ENCODE measurements at regions not wholly inside any gene's neighbourhood (a gene's known extent, or its start where the extent isn't known, plus 50 kb on each side); places are given as distances from the start of the nearest gene placed in this dataset.

DNA sequence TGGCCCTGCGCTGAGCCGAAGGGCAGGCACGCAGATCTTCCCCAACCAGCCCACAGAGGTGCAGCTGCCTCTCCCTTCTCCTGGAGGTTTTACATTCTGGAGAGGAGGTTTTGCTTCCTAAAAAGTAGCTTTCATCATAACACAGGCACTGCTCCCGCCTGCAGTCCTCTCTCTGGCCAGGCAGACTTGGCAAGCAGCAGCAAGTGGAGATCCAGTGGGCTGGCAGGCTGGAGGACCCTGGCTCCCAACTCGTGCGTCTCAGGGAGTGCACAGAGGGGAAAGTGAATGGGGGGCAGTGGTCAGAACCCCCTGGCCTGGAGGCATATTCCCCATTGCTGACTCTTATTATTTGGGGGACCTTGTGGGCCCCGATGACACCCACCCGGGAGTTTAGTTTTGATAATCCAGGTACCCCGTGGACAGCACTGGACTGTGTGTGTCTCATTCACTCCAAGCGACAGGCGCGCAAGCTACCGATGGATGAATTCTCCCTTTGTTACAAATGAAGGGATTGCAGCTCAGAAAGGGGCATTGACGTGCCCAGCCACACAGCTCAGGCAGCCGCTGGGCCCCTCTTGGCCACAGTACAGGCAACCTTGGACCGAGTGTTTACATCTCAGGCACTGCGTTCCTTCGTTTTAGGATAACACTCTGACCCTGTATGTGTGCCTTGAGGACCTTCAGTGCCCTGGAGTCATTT, 1223.9 kb downstream of the BRD1 start:
- no peak for DNase-seq

DNA sequence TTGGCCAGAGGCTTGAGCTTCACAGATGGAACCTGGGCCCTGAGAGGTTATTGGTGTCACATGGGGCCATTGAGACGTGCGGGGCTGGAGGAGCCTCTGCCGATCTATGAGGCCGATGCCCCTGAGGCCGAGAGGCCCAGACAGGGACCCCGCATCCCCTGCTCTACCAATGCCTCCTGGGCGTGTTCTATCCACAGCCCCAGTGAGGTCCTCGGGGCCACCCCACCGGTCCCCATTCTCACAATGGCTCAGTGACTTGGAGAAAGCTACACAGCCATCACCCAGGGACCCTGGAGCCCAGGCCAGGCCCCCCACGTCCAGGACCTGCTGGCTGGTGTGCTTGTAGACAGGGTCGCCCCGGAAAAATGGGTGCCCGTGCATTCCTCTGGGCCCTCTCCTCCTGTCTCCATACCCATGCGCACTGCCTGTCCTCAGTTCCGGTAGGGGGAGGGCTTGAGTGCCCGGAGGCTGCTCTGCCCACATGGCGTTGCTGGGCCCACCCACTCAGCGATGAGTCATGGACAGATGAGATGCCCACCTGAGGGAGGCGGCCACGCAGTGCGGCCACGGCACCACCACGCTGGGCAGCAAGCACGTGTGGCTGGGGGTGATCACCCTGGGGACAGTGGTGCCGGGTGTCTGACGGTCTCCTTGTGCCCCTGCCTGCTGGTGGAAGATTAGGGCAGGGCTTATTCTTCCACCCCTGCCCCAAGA, 1224.7 kb downstream of the BRD1 start:
- DNase-seq = no peak

DNA sequence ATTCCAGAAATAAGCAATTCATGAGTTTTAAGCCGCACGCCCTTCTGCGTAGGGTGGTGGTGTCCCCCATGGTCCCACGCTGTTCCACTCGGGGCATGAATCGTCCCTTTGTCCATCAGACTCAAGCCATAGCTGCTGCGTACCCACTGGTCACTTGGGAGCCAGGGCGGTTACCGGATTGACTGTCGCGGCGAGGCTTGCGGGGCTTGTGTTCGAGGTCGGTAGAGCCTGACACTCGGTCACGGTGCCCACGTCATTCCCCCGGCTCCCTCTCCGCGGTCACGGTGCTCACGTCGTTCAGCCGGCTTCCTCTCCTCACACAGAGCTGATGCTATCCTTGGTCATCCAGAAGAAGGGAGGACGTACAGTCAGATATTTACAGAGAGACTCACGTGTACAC, 1227.0 kb downstream of the BRD1 start:
- DNase-seq = no peak

DNA sequence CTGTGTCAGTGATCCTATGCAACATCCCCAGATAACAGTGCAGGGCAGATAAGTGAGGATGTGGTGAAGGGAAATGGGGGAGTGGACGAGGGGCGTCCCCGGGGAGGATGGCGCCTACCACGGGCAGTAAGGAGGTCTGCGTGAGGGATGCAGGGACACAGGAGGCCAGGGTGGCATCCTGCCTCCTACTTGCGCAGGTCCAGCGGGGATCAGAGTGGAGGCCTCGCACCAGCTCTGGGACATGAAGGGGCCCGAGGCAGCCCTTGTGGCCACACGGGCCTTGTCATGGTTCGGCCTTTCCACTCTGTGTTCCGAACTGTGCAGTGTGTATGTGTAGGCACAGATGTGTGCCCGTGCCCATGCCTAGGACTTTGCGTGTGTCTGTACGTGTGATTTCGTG, 1227.5 kb downstream of the BRD1 start:
- no peak for DNase-seq

DNA sequence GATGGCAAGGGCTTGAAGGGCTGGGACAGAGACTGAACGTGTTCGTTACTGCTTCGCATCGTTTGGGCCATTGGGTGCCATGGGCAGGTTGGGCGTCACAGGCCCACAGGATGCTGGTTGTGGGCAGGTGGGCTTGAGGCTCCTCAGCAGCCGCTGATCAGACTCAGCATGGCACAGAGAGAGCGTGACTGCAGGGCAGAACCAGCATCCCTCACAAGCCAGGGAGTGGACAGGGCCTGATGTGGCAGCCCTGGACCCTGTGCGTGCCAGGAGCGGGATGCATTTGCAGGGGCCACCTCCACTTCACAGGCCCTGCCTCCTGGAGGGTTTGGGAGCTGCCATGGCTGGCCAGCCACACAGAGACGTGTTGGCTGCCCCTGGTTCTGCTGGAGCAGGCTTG, 1228.3 kb downstream of the BRD1 start:
- no peak for DNase-seq

DNA sequence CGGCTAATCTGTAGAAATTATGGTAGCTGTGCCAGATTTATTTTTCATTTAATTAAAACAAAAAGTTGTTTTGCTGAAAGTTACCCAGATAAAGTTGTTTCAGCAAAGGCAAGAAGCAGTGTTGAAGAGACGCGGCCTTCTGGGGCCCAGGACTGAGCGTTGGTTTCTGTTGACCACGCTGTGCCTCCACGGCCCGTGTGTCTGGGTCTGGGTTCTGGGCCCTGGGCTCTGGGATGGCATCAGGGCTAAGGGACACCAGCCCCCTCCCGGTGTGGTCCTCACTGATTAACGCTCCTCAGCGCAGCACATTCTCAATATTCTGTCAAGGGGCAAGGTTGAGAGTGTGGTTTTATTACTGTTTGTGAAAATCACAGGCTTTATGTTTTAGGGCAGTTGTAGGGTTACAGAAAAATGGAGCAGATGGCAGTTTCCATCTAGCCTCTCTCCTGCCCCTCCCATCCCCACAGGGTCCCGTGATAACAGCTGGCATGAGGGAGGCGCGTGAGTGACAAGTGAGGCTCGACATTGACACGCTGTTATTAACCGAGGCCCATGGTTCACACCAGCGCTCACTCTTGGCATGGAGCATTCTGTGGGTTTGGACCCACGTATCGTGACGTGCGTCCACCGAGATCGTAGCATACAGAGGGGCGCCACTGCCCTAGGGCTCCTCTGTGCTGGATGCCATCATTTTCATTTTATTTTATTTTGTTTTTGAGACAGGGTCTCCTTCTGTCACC, 1231.4 kb downstream of the BRD1 start:
- no peak for DNase-seq

DNA sequence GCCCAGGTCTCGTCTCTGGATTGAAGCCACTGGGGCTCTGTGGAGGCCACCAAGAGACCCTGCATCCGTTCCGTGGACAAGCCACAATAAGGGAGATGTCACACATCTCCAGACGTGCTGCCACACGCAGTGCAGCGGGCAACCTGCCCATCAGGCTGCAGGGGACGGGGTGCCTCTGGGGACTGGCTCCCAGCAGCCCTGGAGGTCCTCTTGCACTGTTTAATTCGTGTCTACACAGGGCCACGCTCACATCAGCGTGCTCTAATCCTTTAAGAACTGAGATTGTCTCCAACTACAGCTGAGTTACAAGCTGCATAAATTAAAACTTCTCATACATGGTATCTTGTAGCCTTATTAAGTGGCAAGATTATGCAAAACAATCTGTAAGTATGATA, 1232.2 kb downstream of the BRD1 start:
- DNase-seq = no peak

DNA sequence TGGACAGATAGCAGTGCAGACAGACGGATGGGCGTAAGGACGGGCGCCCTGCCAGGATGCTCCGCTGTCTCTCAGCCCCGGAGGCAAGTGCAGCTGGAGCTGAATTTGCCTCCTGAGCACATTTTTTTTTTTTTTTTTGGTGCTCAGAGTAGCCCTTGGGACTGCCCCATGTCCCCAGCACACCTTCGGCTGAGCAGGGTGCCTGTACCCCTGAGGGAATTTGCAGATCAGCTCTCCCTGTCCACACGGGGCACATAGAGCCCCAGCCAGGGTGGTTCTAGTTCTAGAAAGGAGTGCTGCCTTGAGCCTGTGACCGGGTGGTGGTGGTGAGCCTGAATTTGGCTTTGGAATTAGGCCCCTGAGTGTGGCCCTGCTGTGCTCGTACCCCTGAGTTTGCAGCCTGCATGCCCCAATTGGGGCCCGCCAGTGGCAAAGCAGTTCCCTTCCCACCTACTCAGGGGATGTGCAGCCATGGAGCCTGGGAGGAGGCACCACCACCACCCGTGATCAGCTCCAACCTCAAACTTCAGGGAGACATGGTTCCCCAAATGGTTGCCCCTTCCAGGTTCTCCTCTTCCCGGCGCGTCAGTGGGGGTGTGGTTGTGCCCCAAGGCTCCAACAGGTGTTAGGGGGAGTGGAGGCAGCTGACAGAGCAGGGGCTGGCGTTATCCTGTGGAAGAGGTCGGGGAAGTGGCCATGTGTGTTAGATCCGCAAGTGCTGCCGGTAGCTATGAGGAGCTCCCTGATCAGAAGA, 1232.7 kb downstream of the BRD1 start:
- no peak for DNase-seq

DNA sequence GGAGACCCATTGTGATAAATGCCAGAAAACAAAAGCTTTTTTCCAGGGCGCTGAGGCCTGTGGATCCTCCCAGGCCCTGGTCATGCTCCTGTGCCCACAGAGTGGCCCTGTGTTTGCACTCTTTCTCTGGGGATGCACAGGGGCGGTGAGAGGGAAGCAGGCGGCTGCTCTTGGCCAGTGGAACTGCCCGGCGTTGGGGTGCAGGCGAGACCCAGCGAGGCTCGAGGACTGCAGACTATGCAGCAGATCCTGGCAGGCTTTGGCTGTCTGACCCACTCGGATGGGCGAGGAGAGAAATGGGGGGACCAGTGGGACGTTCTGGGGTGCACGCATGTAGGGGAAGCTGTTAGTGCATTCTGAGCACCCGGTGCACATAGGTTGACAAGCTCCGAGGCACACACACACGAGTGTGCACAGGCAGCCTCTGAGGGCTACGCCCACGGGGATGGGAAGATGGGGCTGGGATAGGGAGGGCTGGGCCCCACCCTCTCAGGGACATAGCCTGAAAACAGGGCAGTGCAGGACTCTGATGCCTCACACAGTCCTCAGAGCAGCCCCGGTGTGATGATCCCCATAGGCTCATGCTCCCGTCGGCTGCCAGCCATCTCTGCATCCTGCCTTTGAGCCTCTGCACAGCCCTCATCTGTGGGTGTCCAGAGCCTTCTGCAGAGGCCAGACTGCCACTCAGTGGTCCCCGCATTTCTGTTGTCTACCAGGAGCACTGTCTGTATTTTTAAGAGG, 1233.5 kb downstream of the BRD1 start:
- DNase-seq = no peak

DNA sequence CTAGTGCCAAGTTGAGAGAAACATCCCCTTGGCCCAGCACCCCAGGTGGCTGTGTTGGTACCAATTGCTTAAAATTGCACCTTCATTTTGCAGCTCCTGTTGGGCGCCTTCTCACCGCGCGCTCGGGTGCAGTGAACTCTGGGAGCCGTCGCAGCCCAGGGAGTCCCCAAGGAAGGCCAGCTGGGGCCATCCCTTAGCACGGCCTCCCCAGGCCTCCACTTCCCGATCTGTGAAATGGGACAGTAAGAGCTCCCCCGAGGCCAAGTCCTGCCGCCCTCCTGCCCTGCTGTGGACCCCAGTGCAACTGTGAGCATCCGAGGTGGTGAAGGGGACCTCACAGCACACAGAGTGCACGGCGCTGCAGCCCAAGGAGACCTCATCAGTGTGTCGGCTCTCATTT, 1234.1 kb downstream of the BRD1 start:
- no peak for DNase-seq

DNA sequence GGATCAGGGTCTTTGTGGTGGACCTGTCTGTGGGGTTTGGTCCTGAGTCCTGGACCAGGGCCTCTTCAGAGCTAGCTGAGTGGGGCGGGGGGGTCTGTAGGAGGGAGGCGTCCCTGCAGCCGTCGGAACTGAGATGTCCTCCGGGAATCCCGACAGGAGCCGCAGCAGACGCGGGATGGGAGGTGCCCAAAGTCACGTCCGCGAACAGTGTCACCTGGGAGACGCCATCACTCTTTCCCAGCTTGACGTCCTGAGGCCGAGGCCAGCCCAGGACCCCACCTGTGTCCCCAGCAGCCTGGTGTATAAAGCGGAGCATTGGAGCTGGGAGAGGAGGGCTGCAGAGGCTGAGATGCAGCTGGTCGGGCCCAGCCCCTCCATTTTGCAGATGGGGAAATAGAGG, 1234.7 kb downstream of the BRD1 start:
- DNase-seq = no peak

DNA sequence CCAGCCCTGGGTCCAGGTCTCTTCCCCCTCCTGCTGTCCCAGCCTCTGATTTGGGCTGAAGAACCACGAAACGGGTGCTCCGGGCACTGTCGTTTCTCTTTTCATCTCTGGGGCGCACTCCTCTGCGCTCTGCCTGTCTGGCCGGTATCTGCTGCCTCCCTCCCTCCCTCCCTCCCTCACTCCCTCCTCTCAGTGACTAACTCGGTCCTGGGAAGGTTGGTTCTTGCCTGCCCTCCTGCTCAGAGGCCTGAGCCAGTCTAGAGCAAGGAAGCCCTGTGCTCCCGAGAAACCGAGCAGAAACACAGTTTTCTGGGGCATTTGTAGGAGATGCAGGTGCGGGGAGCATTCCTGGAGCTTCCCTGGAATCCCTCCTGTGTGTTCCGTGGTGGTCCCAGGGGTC, 1235.2 kb downstream of the BRD1 start:
- DNase-seq = no peak

DNA sequence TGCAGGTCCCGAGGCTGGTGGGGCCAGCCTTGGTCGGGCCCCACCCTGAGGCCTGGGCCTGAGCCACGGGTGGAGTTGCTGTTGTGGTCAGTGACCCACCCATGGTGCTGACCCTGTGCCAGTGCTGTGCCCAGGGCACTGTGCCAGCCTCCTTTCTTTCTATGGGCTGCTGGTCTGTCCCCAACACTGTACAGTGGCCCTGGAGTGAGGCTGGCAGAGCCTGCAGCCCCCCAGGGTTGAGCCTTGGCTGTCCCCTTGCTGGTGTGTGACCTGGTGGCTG, 1235.7 kb downstream of the BRD1 start:
- DNase-seq = no peak

DNA sequence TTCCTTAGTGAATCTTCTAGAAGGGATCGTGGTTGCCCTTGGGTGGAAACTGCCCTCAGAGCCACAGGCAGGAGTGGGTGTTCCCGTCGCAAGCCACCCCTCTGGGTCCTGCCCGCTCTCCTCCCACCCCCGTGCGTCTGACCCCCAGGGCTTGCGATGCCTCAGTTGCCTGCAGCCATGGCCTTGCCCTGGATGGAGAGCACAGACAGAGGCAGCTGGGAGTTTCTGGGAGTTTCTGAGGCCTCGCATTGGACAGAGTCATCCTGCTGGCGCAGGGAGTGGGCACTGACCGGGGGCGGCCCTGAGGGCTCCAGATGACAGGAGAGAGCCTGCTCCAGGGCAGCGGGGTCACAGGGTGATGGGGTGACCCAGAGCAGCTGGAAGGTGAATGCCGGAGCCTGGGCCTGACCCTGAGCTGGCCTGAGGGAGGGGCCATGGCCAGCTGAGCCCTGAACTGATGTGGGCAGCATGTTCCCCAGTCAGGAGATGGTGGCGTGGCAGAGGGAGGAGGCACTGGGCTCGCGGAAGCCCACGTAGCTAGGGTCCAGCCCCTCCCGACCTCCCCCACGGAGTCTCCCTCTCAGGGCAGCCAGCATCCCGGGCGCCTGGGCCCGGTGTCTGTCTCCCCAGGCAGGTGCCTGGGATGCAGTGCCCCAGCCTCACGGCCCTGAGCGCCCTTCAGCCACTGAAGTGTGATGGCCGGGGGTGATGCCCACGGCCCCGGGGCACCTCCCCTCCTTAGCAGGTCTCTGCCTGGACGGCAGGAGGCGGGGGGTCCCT, 1236.2 kb downstream of the BRD1 start:
- DNase-seq = no peak

DNA sequence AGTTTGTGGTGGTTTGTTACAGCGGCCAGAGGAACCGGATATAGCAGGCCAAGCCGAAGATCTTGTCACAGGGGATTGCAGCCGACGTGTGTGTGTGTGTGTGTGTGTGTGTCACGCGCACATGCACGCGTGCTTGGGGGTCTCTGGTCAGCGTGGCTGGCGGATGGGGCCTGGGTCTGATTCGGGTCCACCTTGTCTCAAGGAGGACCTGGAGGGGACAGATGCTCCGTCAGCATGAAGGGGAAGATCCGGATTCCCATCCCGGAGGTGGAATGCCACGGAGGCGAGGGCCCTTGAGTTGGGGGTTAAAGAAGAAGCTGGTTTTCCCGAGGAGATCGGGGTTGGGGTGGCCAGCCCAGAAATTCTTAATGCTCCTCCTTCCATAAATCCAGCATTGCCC, 1237.8 kb downstream of the BRD1 start:
- DNase-seq = no peak

DNA sequence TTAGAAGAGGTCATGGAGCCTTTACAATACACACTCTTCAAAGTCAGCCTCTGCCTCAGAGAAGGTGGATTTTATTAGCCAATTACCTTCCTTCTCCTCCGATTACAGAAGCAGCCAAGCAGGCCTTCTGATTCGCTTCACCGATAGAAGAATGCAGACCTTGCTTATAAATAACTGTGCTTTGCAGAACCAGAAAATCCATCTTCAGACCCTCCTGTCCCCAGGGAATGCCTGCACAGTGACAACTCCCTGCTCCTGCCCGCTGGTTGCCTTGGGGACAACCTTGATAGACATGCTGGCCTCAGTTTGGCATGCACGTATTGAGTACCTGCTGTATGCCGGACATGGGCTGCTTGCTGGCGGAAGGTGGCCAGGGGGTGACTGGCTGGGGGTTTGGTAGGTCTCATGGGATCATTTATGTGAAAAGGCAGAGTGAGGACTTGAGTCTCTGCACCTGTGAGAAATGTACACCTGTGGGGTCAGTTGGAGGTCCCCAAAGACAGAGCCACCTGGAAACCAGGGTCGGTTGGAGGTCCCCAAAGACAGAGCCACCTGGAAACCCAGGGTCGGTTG, 1238.7 kb downstream of the BRD1 start:
- no peak for DNase-seq

DNA sequence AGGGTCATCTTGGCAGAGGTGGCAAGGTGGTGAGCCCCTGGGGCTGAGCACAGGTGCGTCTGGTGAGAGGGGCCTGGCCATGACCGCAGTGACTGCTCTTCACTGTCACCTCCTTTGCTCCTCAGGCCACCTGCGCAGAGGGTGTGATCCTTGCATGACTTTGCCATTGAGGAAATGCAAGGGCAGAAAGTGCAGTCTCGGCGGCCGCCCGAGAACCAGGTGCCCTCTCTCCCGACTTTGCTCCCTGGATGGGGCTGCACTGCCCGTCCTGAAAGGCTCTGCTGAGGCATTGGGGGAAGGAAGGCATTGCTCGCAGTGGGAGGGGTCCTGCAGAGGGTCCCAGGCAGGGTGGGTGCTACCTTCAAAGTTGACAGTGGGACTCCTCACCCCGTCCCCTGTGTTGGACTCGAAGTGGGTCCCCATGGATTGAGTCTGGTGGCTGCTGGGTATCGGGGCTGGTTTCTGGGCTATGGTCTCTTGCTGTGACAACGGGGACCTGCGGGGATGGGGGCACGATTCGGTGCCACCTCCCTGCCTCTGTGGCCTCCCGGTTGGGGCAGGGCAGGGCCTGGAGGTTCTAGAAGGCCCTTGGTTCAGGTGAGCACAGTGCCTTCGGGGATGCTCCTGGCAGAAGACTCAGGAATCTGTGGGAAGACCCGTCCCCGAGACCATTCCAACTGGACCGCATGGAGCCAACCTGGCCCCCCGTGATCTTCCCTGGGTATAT, 1239.4 kb downstream of the BRD1 start:
- no peak for DNase-seq

DNA sequence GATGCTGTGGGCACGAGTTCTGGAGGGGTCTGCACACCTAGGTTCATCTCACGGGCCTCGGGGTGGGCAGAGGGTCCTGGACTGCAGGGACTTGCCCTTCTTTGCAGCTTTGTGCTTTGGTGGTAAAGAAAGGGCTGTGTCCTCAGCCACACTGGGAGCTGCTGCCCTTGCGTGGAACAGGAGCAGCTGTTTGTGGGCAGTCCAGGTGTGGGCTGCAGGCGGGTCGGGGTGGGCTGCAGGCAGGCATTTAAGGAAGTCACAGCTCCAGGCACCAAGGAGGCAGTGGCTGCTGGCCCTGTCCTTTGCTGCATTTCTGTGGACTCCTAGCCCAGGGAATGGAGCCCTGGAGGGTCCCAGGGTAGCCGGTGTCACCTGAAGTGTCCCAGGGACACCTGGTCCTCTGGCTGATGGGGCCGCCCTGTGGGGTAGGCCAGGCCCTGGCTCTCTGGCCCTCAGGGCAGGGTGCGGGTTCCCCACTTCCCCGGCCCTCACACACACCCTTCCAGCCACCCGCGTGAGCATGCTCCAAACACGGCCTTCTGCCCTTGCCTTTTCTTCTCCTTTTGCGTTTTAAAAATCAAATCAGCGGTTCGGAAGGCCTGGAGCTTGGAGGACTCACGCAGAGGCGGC, 1240.3 kb downstream of the BRD1 start:
- no peak for DNase-seq

DNA sequence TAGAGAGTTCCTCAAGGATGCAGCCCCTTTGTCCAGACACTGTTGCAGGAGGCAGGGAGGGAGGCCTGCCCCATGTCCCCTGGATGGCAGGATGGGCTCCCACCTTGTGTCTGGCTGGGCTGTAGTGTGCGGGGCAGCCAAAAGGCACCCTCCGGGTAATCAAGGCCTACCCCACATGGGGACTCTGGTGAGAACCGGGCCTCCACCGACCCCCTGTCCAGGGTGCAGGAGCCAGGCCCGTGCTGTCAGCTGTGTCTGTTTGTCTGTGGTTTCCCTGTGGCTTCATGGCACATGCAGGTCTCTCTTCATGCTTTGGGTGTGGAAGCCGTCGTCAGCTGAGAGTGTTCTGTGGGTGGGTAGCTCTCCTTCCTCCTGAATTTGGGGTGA, 1240.9 kb downstream of the BRD1 start:
- DNase-seq = no peak
